ENCODE measurements at regions not wholly inside any gene's neighbourhood (a gene's known extent, or its start where the extent isn't known, plus 50 kb on each side); places are given as distances from the start of the nearest gene placed in this dataset.

DNA sequence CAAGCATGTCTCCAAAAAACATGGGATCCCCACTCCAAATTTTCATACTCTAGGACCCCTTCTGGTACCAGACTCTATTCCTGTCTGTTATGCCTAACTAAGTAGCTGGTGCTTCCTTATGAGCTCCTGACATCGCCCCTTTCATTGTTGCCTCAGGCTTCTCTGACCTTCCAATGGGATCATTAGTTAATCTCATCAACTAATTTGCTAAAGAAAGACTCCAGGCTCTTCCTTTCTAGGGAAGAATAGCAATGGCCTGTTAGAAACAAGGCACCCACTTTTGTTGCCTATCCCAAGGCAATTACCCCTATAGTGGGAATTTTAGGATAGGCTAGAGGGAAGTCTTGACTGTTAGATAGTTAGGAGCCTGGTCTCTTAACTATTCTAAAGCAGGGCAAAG is 369.5 kb downstream of the MLLT3 start:
- H3K4me3 ChIP-seq = no peak overlapping the region
- no peaks in the 10 kb centered on the region for H3K4me1 ChIP-seq
- no peaks in the 10 kb centered on the region for H3K27me3 ChIP-seq
- no peak overlapping the region for H3K27ac ChIP-seq
- peaks cover 0 to 4% (median 0%) of the 10 kb centered on the region in 3 donors for H3K9me3 ChIP-seq
- H3K36me3 ChIP-seq = no peaks in the 10 kb centered on the region
- TF ChIP-seq, protein P1, sequence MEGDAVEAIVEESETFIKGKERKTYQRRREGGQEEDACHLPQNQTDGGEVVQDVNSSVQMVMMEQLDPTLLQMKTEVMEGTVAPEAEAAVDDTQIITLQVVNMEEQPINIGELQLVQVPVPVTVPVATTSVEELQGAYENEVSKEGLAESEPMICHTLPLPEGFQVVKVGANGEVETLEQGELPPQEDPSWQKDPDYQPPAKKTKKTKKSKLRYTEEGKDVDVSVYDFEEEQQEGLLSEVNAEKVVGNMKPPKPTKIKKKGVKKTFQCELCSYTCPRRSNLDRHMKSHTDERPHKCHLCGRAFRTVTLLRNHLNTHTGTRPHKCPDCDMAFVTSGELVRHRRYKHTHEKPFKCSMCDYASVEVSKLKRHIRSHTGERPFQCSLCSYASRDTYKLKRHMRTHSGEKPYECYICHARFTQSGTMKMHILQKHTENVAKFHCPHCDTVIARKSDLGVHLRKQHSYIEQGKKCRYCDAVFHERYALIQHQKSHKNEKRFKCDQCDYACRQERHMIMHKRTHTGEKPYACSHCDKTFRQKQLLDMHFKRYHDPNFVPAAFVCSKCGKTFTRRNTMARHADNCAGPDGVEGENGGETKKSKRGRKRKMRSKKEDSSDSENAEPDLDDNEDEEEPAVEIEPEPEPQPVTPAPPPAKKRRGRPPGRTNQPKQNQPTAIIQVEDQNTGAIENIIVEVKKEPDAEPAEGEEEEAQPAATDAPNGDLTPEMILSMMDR (IDR thresholded peaks at IDR 0.05) = no peak
- intact Hi-C loops (cut with DNase I; ENCODE audit: low total_unique reads) = no loop called here
- no peak for DNase-seq

DNA sequence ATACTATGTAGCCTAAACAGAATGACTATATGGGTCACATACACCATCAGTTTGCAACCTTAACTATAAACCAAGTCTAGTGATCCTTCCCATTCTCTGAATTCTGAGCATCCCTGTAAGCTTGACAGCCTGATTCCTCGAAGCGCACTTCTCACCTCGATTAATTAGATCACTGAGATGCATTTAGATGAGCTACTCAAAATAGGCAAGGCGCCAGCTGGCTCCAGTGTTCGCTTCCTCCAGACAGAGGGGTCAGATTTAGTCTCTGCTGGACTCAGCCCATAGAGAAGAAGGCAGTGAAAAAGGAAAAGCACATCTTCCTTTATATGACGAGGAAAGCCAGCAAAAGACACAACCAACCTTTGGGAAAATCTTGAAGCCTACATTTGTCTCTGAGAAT is 371.5 kb downstream of the MLLT3 start:
- TF ChIP-seq, protein P1 (IDR thresholded peaks at IDR 0.05) = no peak
- no peak for DNase-seq

DNA sequence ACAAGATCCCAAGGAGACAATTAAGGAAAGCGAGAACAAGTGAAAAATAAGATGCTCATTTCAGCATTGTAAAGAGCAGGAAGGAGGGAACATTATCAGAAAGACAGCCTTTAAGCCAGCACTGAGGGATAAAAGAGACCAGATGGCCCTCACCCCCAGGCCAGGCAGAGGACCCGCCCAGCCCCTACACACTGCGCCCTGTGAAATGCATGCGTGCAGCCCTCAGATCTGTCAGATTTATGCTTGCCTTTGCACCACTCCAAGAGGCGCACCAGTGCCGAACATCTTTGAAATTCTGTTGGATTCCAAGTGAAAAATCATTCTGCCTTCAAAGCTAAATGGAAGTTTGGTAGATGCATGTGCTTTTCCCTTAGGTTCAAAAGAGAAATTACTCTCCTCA is 378.0 kb downstream of the MLLT3 start:
- no peak for DNase-seq
- intact Hi-C loops (cut with DNase I; ENCODE audit: low total_unique reads) = no loop called here
- Histone ChIP-seq H3K9me3 (peaks cover 0 to 4% (median 0%) of the 10 kb centered on the region in 3 donors), H3K27me3 (no peaks in the 10 kb centered on the region), H3K27ac (no peak overlapping the region), H3K36me3 (no peaks in the 10 kb centered on the region), H3K4me3 (no peak overlapping the region), H3K4me1 (no peaks in the 10 kb centered on the region)
- TF ChIP-seq, protein P1 (IDR thresholded peaks at IDR 0.05) = no peak

More for the DNA sequence above, 371.5 kb downstream of the MLLT3 start:
- H3K9me3 ChIP-seq = peaks cover 0 to 4% (median 0%) of the 10 kb centered on the region in 3 donors
- no peak overlapping the region for H3K4me3 ChIP-seq
- no peaks in the 10 kb centered on the region for H3K27me3 ChIP-seq
- intact Hi-C loops (cut with DNase I; ENCODE audit: low total_unique reads) = no loop called here
- H3K36me3 ChIP-seq = no peaks in the 10 kb centered on the region
- H3K27ac ChIP-seq = no peak overlapping the region
- no peaks in the 10 kb centered on the region for H3K4me1 ChIP-seq

DNA sequence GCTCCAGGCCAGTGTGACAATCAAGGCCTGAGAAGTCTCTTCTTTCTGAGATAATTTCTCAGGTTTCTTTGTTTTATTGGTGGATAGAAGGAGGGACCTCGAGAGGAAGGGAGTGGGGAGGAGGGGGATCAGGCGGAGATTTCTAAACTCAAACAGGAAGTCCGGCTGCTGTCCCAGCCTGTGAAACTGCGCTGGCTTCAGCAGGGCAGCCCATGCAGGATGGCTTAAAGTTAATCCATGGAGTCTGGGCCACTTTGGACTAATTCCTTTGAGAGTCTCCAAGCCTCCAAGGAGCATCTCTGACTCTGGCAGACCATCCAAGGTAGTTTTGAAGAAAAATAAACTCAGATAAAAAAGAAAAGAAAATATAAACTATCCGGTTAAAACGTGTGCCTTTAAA is 378.5 kb downstream of the MLLT3 start:
- H3K9me3 ChIP-seq = peaks cover 0 to 4% (median 0%) of the 10 kb centered on the region in 3 donors
- TF ChIP-seq, protein P1 (IDR thresholded peaks at IDR 0.05) = no peak
- no peaks in the 10 kb centered on the region for H3K36me3 ChIP-seq
- no peak overlapping the region for H3K4me3 ChIP-seq
- H3K27me3 ChIP-seq = no peaks in the 10 kb centered on the region
- H3K4me1 ChIP-seq = no peaks in the 10 kb centered on the region
- DNase-seq = no peak
- H3K27ac ChIP-seq = no peak overlapping the region
- intact Hi-C loops (cut with DNase I; ENCODE audit: low total_unique reads) = no loop called here

DNA sequence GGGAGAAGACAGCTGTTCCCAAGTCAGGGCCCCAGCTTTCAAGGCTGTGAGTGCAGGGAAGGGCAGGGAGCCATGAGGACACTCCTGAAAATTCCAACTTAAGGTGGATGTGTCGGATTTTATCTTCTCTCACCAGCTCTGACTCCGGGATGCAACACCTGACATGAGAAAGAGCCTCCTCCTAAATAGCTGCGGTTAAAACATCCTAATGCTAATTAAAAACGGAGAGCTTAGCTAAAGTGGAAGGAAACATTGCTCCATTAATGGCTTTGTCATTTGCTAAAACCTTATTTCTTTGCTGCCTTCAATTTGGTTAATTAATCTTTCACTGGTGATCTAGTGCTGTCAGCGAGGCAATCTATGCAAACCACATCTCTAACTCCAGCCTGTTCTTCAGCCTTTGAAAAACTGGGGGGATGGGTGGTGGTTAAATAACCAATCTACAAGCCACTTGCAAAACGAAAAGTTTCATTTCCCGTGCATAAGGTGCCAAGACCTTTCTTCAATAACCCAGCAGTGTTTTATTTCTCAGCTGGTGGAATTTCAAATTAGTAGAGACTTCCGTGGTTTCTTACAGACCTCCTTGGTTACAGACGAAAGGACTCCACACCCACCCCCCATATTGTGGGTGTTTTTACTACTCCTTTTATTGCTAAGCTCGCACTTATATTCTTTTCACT is 379.6 kb downstream of the MLLT3 start:
- Histone ChIP-seq H3K36me3 (no peaks in the 10 kb centered on the region), H3K9me3 (no peaks in the 10 kb centered on the region), H3K27me3 (no peaks in the 10 kb centered on the region), H3K4me3 (no peak overlapping the region), H3K27ac (no peak overlapping the region), H3K4me1 (no peaks in the 10 kb centered on the region)
- TF ChIP-seq, protein P1 (IDR thresholded peaks at IDR 0.05) = no peak
- DNase-seq = no peak
- intact Hi-C loops (cut with DNase I; ENCODE audit: low total_unique reads) = no loop called here

All from tibial artery (tissue), 4 donors.